CD4-positive, alpha-beta T cell treated with Interferon gamma for 1 hour (primary cell): ENCODE measurements at regions not wholly inside any gene's neighbourhood (a gene's known extent, or its start where the extent isn't known, plus 50 kb on each side); places are given as distances from the start of the nearest gene placed in this dataset.

Experiments
- DNase-seq: peaks from one replicate; pipeline ENCODE4 v3.0.0-alpha.2; 2020

DNA sequence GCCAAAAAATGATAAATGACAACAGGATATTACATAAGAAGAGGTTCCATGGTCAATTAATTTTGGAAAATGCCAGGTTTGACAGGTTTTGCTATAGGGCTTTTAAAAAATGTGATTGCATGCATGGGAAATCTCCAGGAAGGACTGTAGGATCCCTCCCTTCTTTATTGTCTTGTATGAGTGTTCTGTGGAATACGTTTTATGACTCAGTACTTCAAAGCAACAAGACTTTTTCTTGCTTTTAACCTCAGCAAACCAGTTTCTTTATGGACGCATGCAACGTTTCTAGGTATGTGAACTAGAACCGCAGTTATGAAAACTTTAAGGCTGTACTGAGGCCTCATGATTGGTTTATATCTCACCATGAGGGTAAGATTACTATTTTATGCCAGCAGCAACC lies 76.6 kb upstream of the NTRK2 start:
- DNase-seq: no peak

DNA sequence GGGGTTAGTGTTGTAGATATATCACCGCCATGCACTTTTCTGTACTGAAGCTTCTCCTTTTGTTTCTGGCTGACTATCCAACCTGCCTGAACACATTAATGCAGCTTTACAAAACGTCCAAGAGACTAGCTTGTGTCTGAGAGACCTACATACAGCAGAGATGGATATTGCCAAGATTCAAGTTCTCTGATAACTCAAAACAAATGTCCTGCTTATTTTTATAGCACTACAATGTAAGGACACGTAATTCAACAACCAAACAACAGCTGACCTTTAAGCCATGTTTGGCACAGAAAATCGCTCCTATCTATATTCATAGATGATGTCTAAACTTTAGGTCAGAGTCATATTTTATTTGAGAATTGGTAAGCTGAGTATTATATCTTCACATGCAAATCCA lies 76.2 kb upstream of the NTRK2 start:
- DNase-seq: no peak

DNA sequence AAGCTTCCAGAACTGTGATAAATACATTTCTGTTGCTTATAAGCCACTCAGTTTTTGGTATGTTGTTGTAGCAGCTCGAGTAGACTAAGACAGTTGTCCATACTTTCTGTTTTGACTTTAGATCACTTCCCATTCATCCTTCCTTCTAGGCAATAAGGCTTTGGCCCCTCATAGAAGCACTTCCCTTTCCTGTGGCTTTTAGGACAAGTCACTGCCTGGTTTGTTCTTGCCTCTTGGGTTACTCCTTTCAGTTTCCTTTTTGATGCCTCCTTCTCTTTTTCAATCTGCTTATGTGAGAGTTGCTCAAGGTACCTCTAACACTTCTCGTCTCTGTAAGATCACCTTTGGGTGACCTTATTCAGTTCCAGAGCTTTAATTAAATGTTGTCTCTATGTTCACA lies 72.4 kb upstream of the NTRK2 start:
- no peak for DNase-seq

- DNase-seq: no peak
Measured at GRCh38 chr9:84598921-84599636, 70.5 kb upstream of the NTRK2 start.

- DNase-seq: no peak
Measured at GRCh38 chr9:84600739-84601138, 68.8 kb upstream of the NTRK2 start.

DNA sequence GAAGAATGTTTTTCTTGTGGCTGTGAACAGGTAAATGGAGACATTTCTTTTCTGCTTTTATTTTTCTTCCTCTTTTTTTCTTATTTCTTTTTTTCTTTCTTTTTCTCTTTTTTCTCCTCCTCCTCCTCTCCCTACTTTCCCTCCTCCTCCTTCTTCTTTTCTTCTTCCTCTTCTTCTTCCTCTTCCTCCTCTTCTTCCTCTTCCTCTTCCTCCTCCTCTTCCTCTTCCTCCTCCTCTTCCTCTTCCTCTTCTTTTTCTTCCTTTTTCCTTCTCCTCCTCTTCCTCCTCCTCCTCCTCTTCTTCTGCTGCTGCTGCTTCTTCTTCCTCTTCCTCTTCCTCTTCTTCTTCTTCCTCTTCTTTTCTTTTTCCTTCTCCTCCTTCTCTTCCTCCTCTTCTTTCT lies 65.3 kb upstream of the NTRK2 start:
- no peak for DNase-seq

DNA sequence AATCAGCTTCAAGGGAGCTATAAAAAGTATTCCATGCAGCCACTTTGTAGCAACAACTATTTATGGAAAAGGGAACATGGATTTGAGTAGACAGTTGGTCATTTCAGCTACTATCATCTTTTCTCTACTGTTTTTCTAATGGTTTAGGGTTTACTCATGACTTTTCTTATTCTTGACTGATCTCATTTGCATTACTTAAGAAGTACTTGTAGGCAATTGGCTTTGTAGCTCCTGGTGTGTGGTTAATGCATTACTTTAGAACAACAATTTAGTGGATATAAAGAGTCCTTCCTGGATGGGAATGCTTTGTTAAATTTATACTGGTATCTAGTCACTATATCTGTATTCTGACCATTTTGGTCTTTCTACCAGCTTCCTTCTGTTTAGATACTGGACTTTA lies 59.8 kb upstream of the NTRK2 start:
- no peak for DNase-seq

- DNase-seq: no peak
Measured at GRCh38 chr9:84613431-84613830, 56.1 kb upstream of the NTRK2 start.

DNA sequence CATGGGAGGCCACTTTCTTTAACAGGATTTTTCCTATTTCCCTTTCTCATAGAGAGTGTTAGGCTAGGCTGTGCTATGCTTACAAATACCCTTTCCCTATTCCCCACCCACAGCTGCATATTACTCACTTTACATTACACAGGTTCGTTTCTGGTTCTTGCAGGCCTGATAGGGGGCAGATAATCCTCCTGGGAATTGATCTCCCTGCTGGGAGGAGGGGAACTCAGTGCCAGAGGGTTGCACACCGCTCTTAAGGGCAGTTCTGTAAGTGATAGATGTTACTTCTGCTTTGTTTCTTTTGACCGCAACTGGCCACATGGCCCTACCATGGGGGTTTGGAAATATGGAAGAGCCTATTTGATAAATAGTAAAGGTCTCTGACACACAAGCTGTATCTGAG lies 54.0 kb upstream of the NTRK2 start:
- DNase-seq: no peak

- DNase-seq: no peak
Measured at GRCh38 chr9:84617411-84618029, 52.0 kb upstream of the NTRK2 start.
